GM23338 (cell line): ENCODE measurements at regions not wholly inside any gene's neighbourhood (a gene's known extent, or its start where the extent isn't known, plus 50 kb on each side); places are given as distances from the start of the nearest gene placed in this dataset.

ENCODE experiments used
- ATAC-seq: fragments of 200-7000 bp; cut with Tn5 transposase; 3 replicates; pipeline ENCODE4 v1.9.1; 2020
- DNase-seq: peaks from one replicate; pipeline ENCODE4 v3.0.0-alpha.2; 2015; ENCODE audit warnings: low spot score
- H2AFZ ChIP-seq: fragments of 200-600 bp; sonication (generic); 2 replicates; pipeline ENCODE4 v1.8.0; 2016; ENCODE audit warnings: antibody characterized with exemption, mild to moderate bottlenecking, moderate library complexity
- H3F3A ChIP-seq: fragments of 200-600 bp; sonication (generic); replicated peaks from 2 replicates; pipeline ENCODE4 v1.8.0; 2017; ENCODE audit warnings: antibody characterized with exemption, mixed run types, low read depth
- H3K27ac ChIP-seq: fragments of 200-600 bp; sonication (generic); 2 replicates; pipeline ENCODE4 v1.6.1; 2016; ENCODE audit warnings: low read depth
- H3K27me3 ChIP-seq: fragments of 200-600 bp; sonication (generic); 2 replicates; pipeline ENCODE4 v1.8.0; 2016; ENCODE audit warnings: mild to moderate bottlenecking, mixed run types, moderate library complexity; ENCODE audit not compliant: insufficient read depth
- H3K36me3 ChIP-seq: fragments of 200-600 bp; sonication (generic); 2 replicates; pipeline ENCODE4 v1.8.0; 2016; ENCODE audit warnings: mild to moderate bottlenecking; ENCODE audit not compliant: insufficient read depth
- H3K4me1 ChIP-seq: fragments of 200-600 bp; sonication (generic); 2 replicates; pipeline ENCODE4 v1.8.0; 2016; ENCODE audit warnings: mild to moderate bottlenecking, moderate library complexity; ENCODE audit not compliant: insufficient read depth
- H3K4me2 ChIP-seq: fragments of 200-600 bp; sonication (generic); 2 replicates; pipeline ENCODE4 v1.7.1; 2017; ENCODE audit warnings: mixed run types
- H3K4me3 ChIP-seq: fragments of 200-600 bp; sonication (generic); 2 replicates; pipeline ENCODE4 v1.6.1; 2016; ENCODE audit warnings: mixed run types
- H3K79me2 ChIP-seq: fragments of 200-600 bp; sonication (generic); replicated peaks from 2 replicates; pipeline ENCODE4 v1.8.0; 2017; ENCODE audit warnings: mild to moderate bottlenecking; ENCODE audit not compliant: insufficient read depth
- H3K9me2 ChIP-seq: fragments of 200-600 bp; sonication (generic); 2 replicates; pipeline ENCODE4 v1.8.0; 2017; ENCODE audit not compliant: insufficient read depth
- H4K20me1 ChIP-seq: fragments of 200-600 bp; sonication (generic); replicated peaks from 2 replicates; pipeline ENCODE4 v1.8.0; 2017; ENCODE audit warnings: mild to moderate bottlenecking; ENCODE audit not compliant: insufficient read depth
- H3K27ac Mint-ChIP-seq: 2 replicates; pipeline ENCODE4 v1.8.0; 2020; ENCODE audit warnings: inconsistent platforms, mild to moderate bottlenecking, moderate library complexity, mixed read lengths
- H3K27me3 Mint-ChIP-seq: 3 replicates; pipeline ENCODE4 v1.8.0; 2022; ENCODE audit warnings: low read depth, mild to moderate bottlenecking, moderate library complexity, mixed read lengths, inconsistent platforms; ENCODE audit not compliant: insufficient read depth, poor library complexity
- H3K36me3 Mint-ChIP-seq: 3 replicates; pipeline ENCODE4 v1.8.0; 2021; ENCODE audit warnings: low read depth, mild to moderate bottlenecking, inconsistent platforms, moderate library complexity, mixed read lengths
- H3K4me1 Mint-ChIP-seq: 3 replicates; pipeline ENCODE4 v1.8.0; 2020; ENCODE audit warnings: mild to moderate bottlenecking, inconsistent platforms, mixed read lengths
- H3K4me3 Mint-ChIP-seq: 3 replicates; pipeline ENCODE4 v1.8.0; 2021; ENCODE audit warnings: moderate library complexity, mild to moderate bottlenecking, inconsistent platforms, mixed read lengths
- H3K9me3 Mint-ChIP-seq: 3 replicates; pipeline ENCODE4 v1.8.0; 2020; ENCODE audit warnings: moderate library complexity, mild to moderate bottlenecking, inconsistent platforms, mixed read lengths
- CREB1 ChIP-seq: fragments of 250-450 bp; sonication (Bioruptor Pico); IDR thresholded peaks from 2 replicates; pipeline ENCODE4 v1.5.0; 2020; ENCODE audit warnings: low read depth, mild to moderate bottlenecking, moderate library complexity
- ETS1 ChIP-seq: IDR thresholded peaks from 2 replicates; pipeline ENCODE4 v1.6.1; 2016; ENCODE audit warnings: antibody characterized with exemption
- EZH2 ChIP-seq: fragments of 200-600 bp; sonication (generic); IDR thresholded peaks from one replicate; pipeline ENCODE4 v1.8.0; 2017; ENCODE audit warnings: antibody characterized with exemption, mild to moderate bottlenecking, low read depth; ENCODE audit not compliant: unreplicated experiment
- EZH2phosphoT487 ChIP-seq: fragments of 200-600 bp; sonication (generic); IDR thresholded peaks from one replicate; pipeline ENCODE4 v1.8.1; 2018; ENCODE audit warnings: antibody characterized with exemption; ENCODE audit not compliant: unreplicated experiment
- JUNB ChIP-seq: IDR thresholded peaks from one replicate; pipeline ENCODE4 v1.6.1; 2016; ENCODE audit warnings: antibody characterized with exemption; ENCODE audit not compliant: unreplicated experiment
- NANOG ChIP-seq: IDR thresholded peaks from 2 replicates; pipeline ENCODE4 v1.6.1; 2016; ENCODE audit warnings: antibody characterized with exemption, borderline replicate concordance
- POLR2AphosphoS5 ChIP-seq: IDR thresholded peaks from 2 replicates; pipeline ENCODE4 v1.6.1; 2016; ENCODE audit warnings: antibody characterized with exemption, low read depth
- REST ChIP-seq: IDR thresholded peaks from one replicate; pipeline ENCODE4 v1.6.1; 2018; ENCODE audit warnings: antibody characterized with exemption; ENCODE audit not compliant: unreplicated experiment
- STAT1 ChIP-seq: IDR thresholded peaks from one replicate; pipeline ENCODE4 v1.6.1; 2016; ENCODE audit warnings: antibody characterized with exemption; ENCODE audit not compliant: unreplicated experiment
- ZNF114 ChIP-seq: fragments of 250-450 bp; sonication (Bioruptor Pico); IDR thresholded peaks from 2 replicates; pipeline ENCODE4 v1.5.0; 2020; ENCODE audit warnings: mild to moderate bottlenecking, moderate library complexity
- ZNF331 ChIP-seq: fragments of 250-450 bp; sonication (Bioruptor Pico); IDR thresholded peaks from 2 replicates; pipeline ENCODE4 v1.5.0; 2020; ENCODE audit warnings: low read depth, mild to moderate bottlenecking, moderate library complexity
- ZNF462 ChIP-seq: fragments of 250-450 bp; sonication (Bioruptor Pico); IDR thresholded peaks from 2 replicates; pipeline ENCODE4 v1.5.0; 2020; ENCODE audit warnings: mild to moderate bottlenecking, moderate library complexity

GRCh38 chrX:137748827-137749226, 182.9 kb downstream of the ZIC3 start:
- Mint-ChIP-seq H3K9me3 (no peaks in the 10 kb centered on the region), H3K4me1 (peaks cover 53% of the 10 kb centered on the region), H3K4me3 (no peak overlapping the region), H3K27me3 (peaks cover 1% of the 10 kb centered on the region), H3K27ac (peak overlapping the region; percentile 56), H3K36me3 (no peaks in the 10 kb centered on the region)
- Histone ChIP-seq H3K79me2 (no peaks in the 10 kb centered on the region), H4K20me1 (no peaks in the 10 kb centered on the region), H3K27me3 (no peaks in the 10 kb centered on the region), H3K4me2 (peak overlapping the region; percentile 69; the same call in 1 of the 2 replicates), H3K9me2 (no peaks in the 10 kb centered on the region; the same call in 1 of the 2 replicates), H3K36me3 (no peaks in the 10 kb centered on the region), H3K27ac (peak overlapping the region; percentile 79), H3F3A (no peaks in the 10 kb centered on the region), H3K4me3 (0 out of 2 replicates have a peak overlapping the region, but pooled peaks have one; percentile 21), H2AFZ (no peak overlapping the region), H3K4me1 (peaks cover 50% of the 10 kb centered on the region)
- TF ChIP-seq ZNF462 (CRISPR knock-in tag) (no peak), EZH2phosphoT487 (no peak), CREB1 (CRISPR knock-in tag) (no peak), EZH2 (no peak), ZNF331 (CRISPR knock-in tag) (no peak), ZNF114 (CRISPR knock-in tag) (no peak), STAT1 (no peak), ETS1 (no peak), REST (no peak), NANOG (no peak), JUNB (no peak), POLR2AphosphoS5 (no peak)
- DNase-seq (no peak), ATAC-seq (peak; percentile 55)
